ENCODE measurements at regions not wholly inside any gene's neighbourhood (a gene's known extent, or its start where the extent isn't known, plus 50 kb on each side); places are given as distances from the start of the nearest gene placed in this dataset.

DNA sequence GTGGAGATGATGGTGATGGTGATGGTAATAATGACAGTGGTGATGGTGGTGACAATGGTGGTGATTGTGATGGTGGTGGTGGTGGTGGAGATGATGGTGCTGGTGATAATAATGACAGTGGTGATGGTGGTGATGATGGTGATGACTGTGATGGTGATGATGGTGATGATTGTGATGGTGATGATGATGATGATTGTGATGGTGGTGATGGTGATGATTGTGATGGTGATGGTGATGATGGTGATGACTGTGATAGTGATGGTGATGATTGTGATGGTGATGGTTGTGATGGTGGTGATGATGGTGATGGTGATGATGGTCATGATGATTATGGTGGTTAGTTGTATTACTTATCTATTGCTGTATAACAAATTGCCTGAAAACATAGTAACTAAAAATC is 108.9 kb upstream of the NKX1-1 start:
- Histone ChIP-seq H4K20me1 (ENCODE audit: insufficient read depth, low read length) (no peaks in the 10 kb centered on the region), H3K9ac (ENCODE audit: low read length) (no peak overlapping the region), H3K4me2 (ENCODE audit: low read length) (no peak overlapping the region), H2AFZ (ENCODE audit: low read depth, low read length) (no peak overlapping the region), H3K27ac (ENCODE audit: low read depth, low read length) (no peak overlapping the region), H3K79me2 (ENCODE audit: insufficient read depth, low read length) (no peaks in the 10 kb centered on the region), H3K27me3 (ENCODE audit: insufficient read depth, low read length) (peaks cover 2% of the 10 kb centered on the region), H3K36me3 (ENCODE audit: insufficient read depth, low read length) (no peaks in the 10 kb centered on the region), H3K4me1 (ENCODE audit: insufficient read depth, low read length) (no peaks in the 10 kb centered on the region), H3K9me3 (ENCODE audit: insufficient read depth, low read depth, low read length) (peaks cover 12% of the 10 kb centered on the region), H3K4me3 (ENCODE audit: insufficient read depth, low read depth, low read length) (no peak overlapping the region)
- TF ChIP-seq EZH2 (IDR thresholded peaks at IDR 0.05; ENCODE audit: insufficient read depth, low read length) = no peak
- TF ChIP-seq, protein P1, sequence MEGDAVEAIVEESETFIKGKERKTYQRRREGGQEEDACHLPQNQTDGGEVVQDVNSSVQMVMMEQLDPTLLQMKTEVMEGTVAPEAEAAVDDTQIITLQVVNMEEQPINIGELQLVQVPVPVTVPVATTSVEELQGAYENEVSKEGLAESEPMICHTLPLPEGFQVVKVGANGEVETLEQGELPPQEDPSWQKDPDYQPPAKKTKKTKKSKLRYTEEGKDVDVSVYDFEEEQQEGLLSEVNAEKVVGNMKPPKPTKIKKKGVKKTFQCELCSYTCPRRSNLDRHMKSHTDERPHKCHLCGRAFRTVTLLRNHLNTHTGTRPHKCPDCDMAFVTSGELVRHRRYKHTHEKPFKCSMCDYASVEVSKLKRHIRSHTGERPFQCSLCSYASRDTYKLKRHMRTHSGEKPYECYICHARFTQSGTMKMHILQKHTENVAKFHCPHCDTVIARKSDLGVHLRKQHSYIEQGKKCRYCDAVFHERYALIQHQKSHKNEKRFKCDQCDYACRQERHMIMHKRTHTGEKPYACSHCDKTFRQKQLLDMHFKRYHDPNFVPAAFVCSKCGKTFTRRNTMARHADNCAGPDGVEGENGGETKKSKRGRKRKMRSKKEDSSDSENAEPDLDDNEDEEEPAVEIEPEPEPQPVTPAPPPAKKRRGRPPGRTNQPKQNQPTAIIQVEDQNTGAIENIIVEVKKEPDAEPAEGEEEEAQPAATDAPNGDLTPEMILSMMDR (IDR thresholded peaks at IDR 0.05; ENCODE audit: insufficient read depth, low read depth, low read length) = no peak
- no peak for DNase-seq (ENCODE audit: low read depth)
- Mint-ChIP-seq H3K27me3 (ENCODE audit: low read depth, unreplicated experiment) (peaks cover 30% of the 10 kb centered on the region), H3K36me3 (ENCODE audit: low read depth, unreplicated experiment) (no peaks in the 10 kb centered on the region), H3K4me3 (ENCODE audit: unreplicated experiment) (no peak overlapping the region), H3K9me3 (ENCODE audit: unreplicated experiment) (no peaks in the 10 kb centered on the region), H3K27ac (ENCODE audit: unreplicated experiment) (no peak overlapping the region), H3K4me1 (ENCODE audit: low read depth, unreplicated experiment) (no peaks in the 10 kb centered on the region)
- no peak for FAIRE-seq

DNA sequence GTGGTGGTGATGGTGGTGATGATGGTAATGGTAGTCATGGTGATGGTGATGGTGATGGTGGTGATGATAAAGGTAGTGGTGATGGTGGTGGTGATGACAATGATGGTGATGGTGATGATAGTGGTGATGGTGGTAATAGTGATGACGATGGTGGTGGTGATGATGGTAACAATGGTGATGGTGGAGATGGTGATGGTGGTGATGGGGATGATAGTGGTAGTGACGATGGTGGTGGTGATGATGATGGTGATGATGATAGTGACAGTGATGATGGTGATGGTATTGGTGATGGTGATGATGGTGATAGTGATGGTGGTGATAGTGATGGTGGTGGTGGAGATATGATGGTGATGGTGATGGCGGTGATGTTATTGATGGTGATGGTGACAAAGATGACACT is 108.4 kb upstream of the NKX1-1 start:
- peaks cover 5% of the 10 kb centered on the region for H3K27me3 ChIP-seq (ENCODE audit: insufficient read depth, low read length)
- no peak overlapping the region for H3K4me3 ChIP-seq (ENCODE audit: insufficient read depth, low read depth, low read length)
- no peaks in the 10 kb centered on the region for H3K36me3 ChIP-seq (ENCODE audit: insufficient read depth, low read length)
- TF ChIP-seq, protein P1 (IDR thresholded peaks at IDR 0.05; ENCODE audit: insufficient read depth, low read depth, low read length) = no peak
- no peak for TF ChIP-seq EZH2 (IDR thresholded peaks at IDR 0.05; ENCODE audit: insufficient read depth, low read length)
- FAIRE-seq = no peak
- no peaks in the 10 kb centered on the region for H3K4me1 Mint-ChIP-seq (ENCODE audit: low read depth, unreplicated experiment)
- H3K36me3 Mint-ChIP-seq (ENCODE audit: low read depth, unreplicated experiment) = no peaks in the 10 kb centered on the region
- no peaks in the 10 kb centered on the region for H3K79me2 ChIP-seq (ENCODE audit: insufficient read depth, low read length)
- H2AFZ ChIP-seq (ENCODE audit: low read depth, low read length) = no peak overlapping the region
- H3K9me3 ChIP-seq (ENCODE audit: insufficient read depth, low read depth, low read length) = peaks cover 12% of the 10 kb centered on the region
- DNase-seq (ENCODE audit: low read depth) = no peak
- H4K20me1 ChIP-seq (ENCODE audit: insufficient read depth, low read length) = no peaks in the 10 kb centered on the region
- H3K27ac Mint-ChIP-seq (ENCODE audit: unreplicated experiment) = no peak overlapping the region
- no peak overlapping the region for H3K9ac ChIP-seq (ENCODE audit: low read length)
- peaks cover 1% of the 10 kb centered on the region for H3K9me3 Mint-ChIP-seq (ENCODE audit: unreplicated experiment)
- H3K27ac ChIP-seq (ENCODE audit: low read depth, low read length) = no peak overlapping the region
- H3K4me3 Mint-ChIP-seq (ENCODE audit: unreplicated experiment) = no peak overlapping the region
- no peaks in the 10 kb centered on the region for H3K4me1 ChIP-seq (ENCODE audit: insufficient read depth, low read length)
- H3K27me3 Mint-ChIP-seq (ENCODE audit: low read depth, unreplicated experiment) = peaks cover 34% of the 10 kb centered on the region
- H3K4me2 ChIP-seq (ENCODE audit: low read length) = no peak overlapping the region

DNA sequence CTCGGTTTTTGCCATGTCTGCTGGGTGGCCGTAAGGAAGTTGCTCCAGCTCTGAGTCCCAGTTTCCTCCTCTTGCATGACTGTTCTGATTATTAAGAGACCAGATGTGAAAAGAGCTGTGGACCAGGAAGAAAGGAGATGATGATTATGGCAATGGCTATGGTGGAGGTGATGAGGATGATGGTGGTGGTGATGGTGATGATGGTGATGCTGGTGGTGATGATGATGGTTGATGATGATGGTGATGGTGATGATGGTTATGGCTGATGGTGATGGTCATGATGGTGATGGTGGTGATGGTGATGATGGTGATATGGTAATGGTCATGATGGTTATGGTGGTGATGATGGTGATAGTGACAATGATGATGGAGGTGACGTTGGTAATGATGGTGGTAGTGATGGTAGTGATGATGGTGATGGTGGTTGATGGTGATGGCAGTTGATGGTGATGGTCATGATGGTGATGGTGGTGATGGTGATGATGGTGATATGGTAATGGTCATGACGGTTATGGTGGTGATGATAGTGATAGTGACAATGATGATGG is 107.8 kb upstream of the NKX1-1 start:
- Histone ChIP-seq H4K20me1 (ENCODE audit: insufficient read depth, low read length) (no peaks in the 10 kb centered on the region), H3K9me3 (ENCODE audit: insufficient read depth, low read depth, low read length) (peaks cover 12% of the 10 kb centered on the region), H3K27me3 (ENCODE audit: insufficient read depth, low read length) (peaks cover 5% of the 10 kb centered on the region), H3K36me3 (ENCODE audit: insufficient read depth, low read length) (no peaks in the 10 kb centered on the region), H3K79me2 (ENCODE audit: insufficient read depth, low read length) (no peaks in the 10 kb centered on the region), H3K4me3 (ENCODE audit: insufficient read depth, low read depth, low read length) (no peak overlapping the region), H2AFZ (ENCODE audit: low read depth, low read length) (peak overlapping the region; percentile 4), H3K27ac (ENCODE audit: low read depth, low read length) (no peak overlapping the region), H3K4me1 (ENCODE audit: insufficient read depth, low read length) (no peaks in the 10 kb centered on the region), H3K4me2 (ENCODE audit: low read length) (no peak overlapping the region), H3K9ac (ENCODE audit: low read length) (no peak overlapping the region)
- Mint-ChIP-seq H3K36me3 (ENCODE audit: low read depth, unreplicated experiment) (no peaks in the 10 kb centered on the region), H3K27me3 (ENCODE audit: low read depth, unreplicated experiment) (peaks cover 35% of the 10 kb centered on the region), H3K4me1 (ENCODE audit: low read depth, unreplicated experiment) (no peaks in the 10 kb centered on the region), H3K27ac (ENCODE audit: unreplicated experiment) (no peak overlapping the region), H3K4me3 (ENCODE audit: unreplicated experiment) (no peak overlapping the region), H3K9me3 (ENCODE audit: unreplicated experiment) (peaks cover 1% of the 10 kb centered on the region)
- TF ChIP-seq, protein P1 (IDR thresholded peaks at IDR 0.05; ENCODE audit: insufficient read depth, low read depth, low read length) = no peak
- no peak for TF ChIP-seq EZH2 (IDR thresholded peaks at IDR 0.05; ENCODE audit: insufficient read depth, low read length)
- DNase-seq (ENCODE audit: low read depth) = no peak
- no peak for FAIRE-seq

Measured in astrocyte (in vitro differentiated cells and primary cell).